ENCODE measurements at regions not wholly inside any gene's neighbourhood (a gene's known extent, or its start where the extent isn't known, plus 50 kb on each side); places are given as distances from the start of the nearest gene placed in this dataset.

DNA sequence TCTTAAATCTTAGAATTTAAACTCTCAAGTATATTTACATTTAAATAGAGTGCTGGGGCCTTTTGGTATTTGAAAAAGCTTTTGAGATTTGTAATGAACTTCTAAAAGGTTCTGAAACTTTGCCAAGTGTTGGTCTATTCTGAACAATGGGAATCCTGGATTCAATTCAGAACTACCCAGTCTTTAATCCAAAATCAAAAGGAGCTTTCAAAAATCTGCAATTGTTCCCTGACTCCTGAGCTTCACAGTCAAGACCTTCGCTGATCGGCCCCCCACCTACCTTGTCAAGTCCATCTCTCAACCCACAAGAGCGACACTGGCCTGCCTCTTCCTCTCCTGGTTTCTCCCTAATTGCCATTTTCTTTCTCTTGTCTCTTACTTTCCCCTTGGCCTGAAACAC lies 666.1 kb upstream of the BOD1L1 start:
- Mint-ChIP-seq H3K4me1 (ENCODE audit: low read depth) (no peaks in the 10 kb centered on the region), H3K27ac (no peak overlapping the region), H3K36me3 (ENCODE audit: low read depth) (no peaks in the 10 kb centered on the region), H3K27me3 (ENCODE audit: low read depth) (peaks cover 11% of the 10 kb centered on the region), H3K4me3 (no peak overlapping the region), H3K9me3 (peaks cover 3% of the 10 kb centered on the region)
- CTCF ChIA-PET: no interaction called here
- intact Hi-C loops (cut with micrococcal nuclease): no loop called here
- no peak for DNase-seq

DNA sequence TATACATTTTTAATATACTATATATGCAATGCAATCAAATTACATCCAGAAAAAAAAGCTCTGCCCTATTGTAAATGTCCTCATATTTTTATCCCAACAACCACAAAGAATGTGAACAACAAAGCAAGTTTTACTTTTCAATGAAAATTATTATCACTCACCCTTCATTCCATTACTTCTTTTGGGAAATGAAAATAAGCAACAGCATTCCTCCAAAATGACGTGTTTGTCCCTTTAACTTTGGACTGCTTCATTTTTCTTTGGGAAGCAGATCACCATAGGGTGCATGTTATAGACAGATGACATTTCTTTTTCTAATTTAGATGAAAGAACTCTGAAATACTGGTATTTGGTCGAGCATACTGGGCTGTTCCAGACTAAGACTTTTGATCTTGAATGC lies 667.1 kb upstream of the BOD1L1 start:
- CTCF ChIA-PET: no interaction called here
- Mint-ChIP-seq H3K27me3 (ENCODE audit: low read depth) (peaks cover 11% of the 10 kb centered on the region), H3K4me1 (ENCODE audit: low read depth) (no peaks in the 10 kb centered on the region), H3K9me3 (no peaks in the 10 kb centered on the region), H3K36me3 (ENCODE audit: low read depth) (no peaks in the 10 kb centered on the region), H3K4me3 (no peak overlapping the region), H3K27ac (no peak overlapping the region)
- no peak for DNase-seq
- intact Hi-C loops (cut with micrococcal nuclease): no loop called here

DNA sequence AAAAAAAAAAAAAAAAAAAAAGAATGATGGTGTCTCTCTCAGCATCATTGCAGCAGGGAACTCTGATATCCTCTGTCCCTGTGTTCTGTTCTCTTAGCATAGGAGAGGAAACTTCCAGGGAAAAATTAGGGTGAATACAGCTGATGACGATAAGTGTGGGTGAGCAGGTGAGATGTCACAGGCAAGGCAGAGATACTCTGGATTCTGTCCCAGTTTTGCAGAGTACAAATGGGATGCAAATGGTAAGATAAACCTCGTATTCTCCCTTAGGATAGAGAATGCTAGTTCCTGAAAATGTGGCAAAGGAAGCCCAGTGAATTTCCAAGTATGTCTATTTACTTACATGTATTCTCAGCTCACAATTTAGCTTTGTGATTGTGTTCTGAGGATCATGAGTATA lies 671.6 kb upstream of the BOD1L1 start:
- no peak overlapping the region for H3K27ac Mint-ChIP-seq
- intact Hi-C loops (cut with micrococcal nuclease): no loop called here
- CTCF ChIA-PET: no interaction called here

DNA sequence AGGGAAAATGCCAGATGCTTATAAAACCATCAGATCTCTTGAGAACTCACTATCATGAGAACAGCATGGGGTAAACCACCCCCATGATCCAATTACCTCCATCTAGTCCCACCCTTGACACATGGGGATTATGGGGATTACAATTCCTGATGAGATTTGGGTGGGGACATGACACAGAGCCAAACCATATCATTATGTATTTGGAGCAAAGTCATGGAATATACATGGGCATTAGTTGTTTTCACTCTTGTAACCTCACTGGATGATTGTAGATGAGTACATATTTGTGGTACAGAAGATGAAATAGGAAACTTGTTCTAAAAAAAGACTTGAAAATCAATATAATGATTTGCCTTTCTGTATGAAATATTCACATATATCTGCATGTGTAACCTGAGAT lies 674.5 kb upstream of the BOD1L1 start:
- no peaks in the 10 kb centered on the region for H3K4me1 Mint-ChIP-seq (ENCODE audit: low read depth)
- no peaks in the 10 kb centered on the region for H3K36me3 Mint-ChIP-seq (ENCODE audit: low read depth)
- no peak for DNase-seq
- no peaks in the 10 kb centered on the region for H3K9me3 Mint-ChIP-seq
- CTCF ChIA-PET: interaction anchor here (0.9 kb wide), 1 partner anchor 13 kb away, joined by 3 read pairs; no protein-coding TSS in a partner anchor
- no peak overlapping the region for H3K4me3 Mint-ChIP-seq
- intact Hi-C loops (cut with micrococcal nuclease): no loop called here
- no peaks in the 10 kb centered on the region for H3K27me3 Mint-ChIP-seq (ENCODE audit: low read depth)
- H3K27ac Mint-ChIP-seq: no peak overlapping the region

More for the DNA sequence above, 671.6 kb upstream of the BOD1L1 start:
- Mint-ChIP-seq H3K4me3 (no peak overlapping the region), H3K9me3 (no peaks in the 10 kb centered on the region), H3K4me1 (ENCODE audit: low read depth) (no peaks in the 10 kb centered on the region), H3K27me3 (ENCODE audit: low read depth) (peaks cover 9% of the 10 kb centered on the region), H3K36me3 (ENCODE audit: low read depth) (no peaks in the 10 kb centered on the region)
- DNase-seq: no peak

DNA sequence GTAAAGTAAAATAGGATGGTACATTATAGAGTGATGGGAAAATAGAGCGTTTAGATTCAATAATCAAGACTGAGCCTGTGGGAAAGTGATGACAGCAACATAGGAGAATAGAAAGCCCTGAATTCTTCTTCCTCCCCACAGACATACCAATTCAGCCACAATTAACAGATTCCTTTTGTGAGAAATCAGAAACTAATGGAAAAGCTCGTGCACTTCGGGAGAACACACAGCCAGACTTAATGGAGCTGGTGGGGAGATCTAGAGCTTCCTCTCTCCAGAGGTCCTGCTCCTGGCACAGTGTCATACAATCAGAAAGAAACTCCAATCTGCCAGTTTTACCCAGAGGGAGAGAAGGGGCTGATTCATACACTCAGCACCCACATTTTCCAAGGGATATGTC lies 676.3 kb upstream of the BOD1L1 start:
- Mint-ChIP-seq H3K4me3 (no peak overlapping the region), H3K4me1 (ENCODE audit: low read depth) (no peaks in the 10 kb centered on the region), H3K9me3 (no peaks in the 10 kb centered on the region), H3K27me3 (ENCODE audit: low read depth) (no peaks in the 10 kb centered on the region), H3K36me3 (ENCODE audit: low read depth) (no peaks in the 10 kb centered on the region), H3K27ac (no peak overlapping the region)
- no peak for DNase-seq
- intact Hi-C loops (cut with micrococcal nuclease): no loop called here
- CTCF ChIA-PET: no interaction called here

DNA sequence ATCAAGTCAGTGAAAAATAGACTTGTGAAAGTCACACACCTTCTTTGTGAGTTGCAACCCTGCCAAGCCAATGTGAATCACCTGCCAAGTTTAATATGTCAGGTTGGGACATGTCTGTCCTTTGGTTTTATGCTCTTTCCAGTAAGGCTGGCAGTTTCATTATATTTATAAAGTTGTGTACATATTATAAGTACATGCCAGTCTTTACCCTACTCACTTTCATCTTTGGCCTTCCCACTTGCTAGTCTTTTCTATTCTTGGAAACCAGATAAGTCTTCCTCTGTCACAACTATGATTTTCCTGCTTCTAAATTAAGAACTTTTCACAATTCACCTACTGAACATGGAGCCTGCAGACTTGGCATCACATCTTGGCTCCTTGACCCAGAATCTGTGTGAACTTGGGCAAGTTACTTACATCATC lies 680.7 kb upstream of the BOD1L1 start:
- intact Hi-C loops (cut with micrococcal nuclease): no loop called here
- no peaks in the 10 kb centered on the region for H3K36me3 Mint-ChIP-seq (ENCODE audit: low read depth)

DNA sequence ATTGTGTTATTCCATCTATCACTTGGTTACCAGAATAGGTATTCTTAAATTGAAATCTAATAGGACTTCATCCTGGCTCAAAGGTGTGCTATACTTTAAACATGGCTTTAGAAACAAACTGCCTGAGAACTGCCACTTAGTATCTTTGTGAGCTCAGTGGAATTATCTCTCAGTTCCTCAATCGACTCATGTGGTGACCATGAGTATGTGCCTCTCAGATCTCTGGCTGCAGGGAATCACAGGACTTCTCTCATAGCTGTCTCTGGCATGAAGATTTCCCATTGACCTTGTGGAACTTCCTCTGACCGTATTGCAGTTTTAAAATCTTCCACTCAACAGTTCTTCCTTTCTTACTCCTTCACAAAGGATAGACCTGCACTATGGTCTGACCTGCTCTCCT lies 681.9 kb upstream of the BOD1L1 start:
- no peak overlapping the region for H3K4me3 Mint-ChIP-seq
- no peak for DNase-seq
- no peaks in the 10 kb centered on the region for H3K9me3 Mint-ChIP-seq
- H3K4me1 Mint-ChIP-seq (ENCODE audit: low read depth): no peaks in the 10 kb centered on the region
- H3K36me3 Mint-ChIP-seq (ENCODE audit: low read depth): no peaks in the 10 kb centered on the region
- intact Hi-C loops (cut with micrococcal nuclease): no loop called here
- CTCF ChIA-PET: interaction anchor here (0.6 kb wide), 1 partner anchor 10 kb away, joined by 4 read pairs; no protein-coding TSS in a partner anchor
- no peak overlapping the region for H3K27ac Mint-ChIP-seq
- H3K27me3 Mint-ChIP-seq (ENCODE audit: low read depth): peaks cover 2% of the 10 kb centered on the region

More for the DNA sequence above, 680.7 kb upstream of the BOD1L1 start:
- Mint-ChIP-seq H3K4me3 (no peak overlapping the region), H3K9me3 (no peaks in the 10 kb centered on the region), H3K27ac (no peak overlapping the region), H3K27me3 (ENCODE audit: low read depth) (peaks cover 2% of the 10 kb centered on the region), H3K4me1 (ENCODE audit: low read depth) (no peaks in the 10 kb centered on the region)
- DNase-seq: no peak
- CTCF ChIA-PET: no interaction called here

DNA sequence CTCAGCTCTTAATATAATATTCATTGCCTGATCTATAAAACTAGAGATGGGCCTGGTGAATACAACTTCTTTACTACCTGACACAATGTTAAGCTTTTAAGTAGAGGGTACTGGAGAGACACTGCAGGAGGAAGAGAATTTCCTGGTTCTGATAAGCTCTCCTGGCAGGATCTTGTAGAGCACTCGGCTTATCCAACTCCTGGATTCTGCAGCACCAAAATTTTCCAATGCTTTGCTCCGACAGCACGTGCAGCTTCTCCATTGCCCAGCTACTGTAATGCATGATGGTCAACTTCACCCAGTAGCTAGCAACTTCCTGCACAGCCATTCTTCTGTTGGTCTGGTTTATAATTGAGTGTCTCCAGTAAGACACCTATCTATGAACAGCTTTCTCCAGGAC lies 686.2 kb upstream of the BOD1L1 start:
- intact Hi-C loops (cut with micrococcal nuclease): no loop called here
- DNase-seq: no peak
- peaks cover 4% of the 10 kb centered on the region for H3K27me3 Mint-ChIP-seq (ENCODE audit: low read depth)
- no peaks in the 10 kb centered on the region for H3K9me3 Mint-ChIP-seq
- no peaks in the 10 kb centered on the region for H3K4me1 Mint-ChIP-seq (ENCODE audit: low read depth)
- CTCF ChIA-PET: no interaction called here
- H3K4me3 Mint-ChIP-seq: no peak overlapping the region
- no peak overlapping the region for H3K27ac Mint-ChIP-seq
- no peaks in the 10 kb centered on the region for H3K36me3 Mint-ChIP-seq (ENCODE audit: low read depth)

DNA sequence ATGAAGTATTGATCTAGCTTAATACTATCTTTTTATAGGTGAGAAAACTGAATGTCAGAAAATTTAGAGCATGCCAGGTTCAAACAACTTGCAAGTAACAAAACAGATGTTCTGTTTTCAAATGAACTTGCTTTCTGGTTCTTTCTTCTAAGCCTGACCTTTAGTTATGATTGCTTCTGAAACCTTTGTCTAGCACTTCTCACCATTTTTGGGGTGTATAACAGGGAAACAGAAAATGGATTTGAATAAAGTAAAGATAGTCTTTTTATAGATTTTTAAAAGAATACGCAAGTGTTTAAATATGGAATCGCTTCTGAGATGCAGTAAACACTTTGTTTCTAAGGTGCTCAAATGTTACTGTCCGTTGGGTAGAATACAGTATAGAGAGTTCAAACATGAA lies 687.2 kb upstream of the CPEB2 start:
- CTCF ChIA-PET: interaction anchor here (0.9 kb wide), 1 partner anchor 13 kb away, joined by 3 read pairs; no protein-coding TSS in a partner anchor
- no peaks in the 10 kb centered on the region for H3K36me3 Mint-ChIP-seq (ENCODE audit: low read depth)
- H3K9me3 Mint-ChIP-seq: no peaks in the 10 kb centered on the region
- DNase-seq: no peak
- intact Hi-C loops (cut with micrococcal nuclease): no loop called here
- no peak overlapping the region for H3K4me3 Mint-ChIP-seq
- H3K27ac Mint-ChIP-seq: no peak overlapping the region
- H3K4me1 Mint-ChIP-seq (ENCODE audit: low read depth): no peaks in the 10 kb centered on the region
- H3K27me3 Mint-ChIP-seq (ENCODE audit: low read depth): peaks cover 4% of the 10 kb centered on the region

DNA sequence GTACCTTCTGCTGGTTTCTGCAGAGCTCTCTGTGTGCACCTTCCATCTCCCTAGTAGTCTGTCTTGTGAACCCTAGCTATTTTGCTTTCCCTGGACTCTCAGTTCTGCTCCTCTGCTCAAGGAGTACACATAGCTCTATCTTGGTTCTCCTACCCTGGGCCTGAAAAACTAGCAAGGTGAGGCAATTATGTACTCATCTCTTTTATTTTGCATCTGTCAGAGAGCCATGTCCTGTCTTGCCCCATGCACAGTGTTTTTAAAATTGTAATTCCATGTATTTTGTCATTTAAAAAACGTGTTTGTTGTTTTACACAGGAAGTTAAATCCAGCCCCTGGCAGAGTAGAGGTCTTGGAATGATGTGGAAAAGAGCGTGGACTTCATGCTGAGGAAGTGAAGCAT lies 684.9 kb upstream of the CPEB2 start:
- CTCF ChIA-PET: no interaction called here
- intact Hi-C loops (cut with micrococcal nuclease): no loop called here
- H3K4me3 Mint-ChIP-seq: no peak overlapping the region
- H3K9me3 Mint-ChIP-seq: no peaks in the 10 kb centered on the region
- peaks cover 2% of the 10 kb centered on the region for H3K27me3 Mint-ChIP-seq (ENCODE audit: low read depth)
- no peak for DNase-seq
- no peaks in the 10 kb centered on the region for H3K36me3 Mint-ChIP-seq (ENCODE audit: low read depth)
- no peaks in the 10 kb centered on the region for H3K4me1 Mint-ChIP-seq (ENCODE audit: low read depth)
- H3K27ac Mint-ChIP-seq: no peak overlapping the region

DNA sequence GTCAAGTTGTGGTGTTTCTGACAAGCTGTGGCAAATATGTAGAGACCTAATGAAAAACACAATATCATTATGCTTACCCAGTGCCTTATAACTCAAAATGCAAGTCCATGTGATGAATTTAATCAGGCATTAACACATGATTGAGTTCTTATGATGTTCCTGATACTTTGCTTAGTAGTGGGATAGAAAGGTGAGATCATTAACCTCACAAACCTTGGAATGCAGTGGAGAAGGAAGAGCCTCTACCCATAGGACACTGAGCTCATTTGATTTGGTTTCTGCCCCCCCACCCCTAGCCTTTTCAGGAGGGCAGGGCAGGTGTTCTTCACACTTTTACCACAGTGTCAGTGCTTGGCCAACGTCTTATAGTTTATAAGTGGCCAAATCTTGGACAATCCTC lies 683.6 kb upstream of the CPEB2 start:
- peaks cover 2% of the 10 kb centered on the region for H3K27me3 Mint-ChIP-seq (ENCODE audit: low read depth)
- no peaks in the 10 kb centered on the region for H3K9me3 Mint-ChIP-seq
- H3K36me3 Mint-ChIP-seq (ENCODE audit: low read depth): no peaks in the 10 kb centered on the region
- no peak overlapping the region for H3K4me3 Mint-ChIP-seq
- intact Hi-C loops (cut with micrococcal nuclease): no loop called here
- CTCF ChIA-PET: interaction anchor here (0.6 kb wide), 1 partner anchor 10 kb away, joined by 4 read pairs; no protein-coding TSS in a partner anchor
- H3K4me1 Mint-ChIP-seq (ENCODE audit: low read depth): no peaks in the 10 kb centered on the region
- DNase-seq: no peak
- no peak overlapping the region for H3K27ac Mint-ChIP-seq

DNA sequence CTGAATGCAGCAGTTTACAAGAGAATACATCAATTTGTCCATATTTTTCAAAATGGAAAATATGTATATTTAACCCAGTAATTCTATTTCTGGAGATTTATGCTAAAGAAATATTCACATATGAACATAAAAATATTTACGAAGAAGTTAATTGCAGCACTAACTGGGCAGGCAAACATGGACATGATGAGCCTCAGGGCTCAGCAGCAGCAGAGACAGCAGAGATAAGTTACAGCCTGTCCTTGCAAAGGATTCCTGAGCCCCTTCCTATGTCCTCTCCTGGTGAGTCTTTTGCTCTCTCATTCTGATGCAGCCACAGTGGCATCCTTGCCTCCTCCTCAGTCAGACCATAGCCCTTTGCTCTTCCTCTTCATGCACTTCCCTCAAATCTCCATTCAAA lies 680.6 kb upstream of the CPEB2 start:
- Mint-ChIP-seq H3K9me3 (peaks cover 5% of the 10 kb centered on the region), H3K27me3 (ENCODE audit: low read depth) (peaks cover 4% of the 10 kb centered on the region), H3K4me1 (ENCODE audit: low read depth) (no peaks in the 10 kb centered on the region), H3K36me3 (ENCODE audit: low read depth) (no peaks in the 10 kb centered on the region), H3K27ac (no peak overlapping the region), H3K4me3 (no peak overlapping the region)
- intact Hi-C loops (cut with micrococcal nuclease): no loop called here
- no peak for DNase-seq
- CTCF ChIA-PET: no interaction called here

DNA sequence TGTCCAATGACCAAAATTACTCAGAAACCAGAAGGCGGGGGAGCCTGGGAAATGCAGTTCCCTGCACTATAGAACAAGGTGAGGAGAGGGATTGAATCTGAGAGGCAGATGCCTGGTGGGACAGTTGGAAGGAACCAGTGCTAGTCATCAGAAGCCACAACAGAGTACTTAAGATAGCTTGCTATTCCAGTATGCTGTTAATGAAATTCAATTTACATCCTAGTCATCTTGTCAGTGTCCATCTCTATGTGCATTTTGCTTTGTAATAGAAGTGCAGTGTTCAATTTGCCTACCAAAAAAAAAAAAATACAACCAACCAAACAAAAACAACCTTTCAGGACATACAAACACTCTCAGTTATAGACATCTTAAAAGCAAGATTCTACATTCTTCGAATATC lies 679.1 kb upstream of the CPEB2 start:
- Mint-ChIP-seq H3K27me3 (ENCODE audit: low read depth) (peaks cover 4% of the 10 kb centered on the region), H3K4me3 (no peak overlapping the region), H3K4me1 (ENCODE audit: low read depth) (no peaks in the 10 kb centered on the region), H3K27ac (no peak overlapping the region), H3K36me3 (ENCODE audit: low read depth) (no peaks in the 10 kb centered on the region), H3K9me3 (peaks cover 5% of the 10 kb centered on the region)
- CTCF ChIA-PET: no interaction called here
- DNase-seq: no peak
- intact Hi-C loops (cut with micrococcal nuclease): no loop called here

DNA sequence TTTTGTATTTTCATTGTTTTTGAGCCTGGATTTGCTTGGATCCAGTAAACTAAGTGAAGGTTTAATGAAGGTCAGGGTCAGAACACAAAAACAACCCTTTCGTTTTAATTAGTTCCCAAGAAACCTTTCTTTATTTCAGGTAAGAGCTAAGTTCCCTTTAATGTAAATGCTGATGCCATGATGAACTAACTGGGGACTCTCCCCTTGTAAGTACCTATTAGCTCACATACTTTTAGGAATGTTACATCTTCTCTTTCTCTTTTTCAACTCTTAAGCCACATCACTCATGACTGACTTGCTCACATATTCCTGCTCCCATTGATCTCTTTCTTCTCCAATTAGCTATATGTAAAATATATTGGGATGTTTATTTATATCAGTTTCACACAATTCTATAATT lies 673.1 kb upstream of the CPEB2 start:
- no peaks in the 10 kb centered on the region for H3K36me3 Mint-ChIP-seq (ENCODE audit: low read depth)
- no peak overlapping the region for H3K4me3 Mint-ChIP-seq
- no peak for DNase-seq
- intact Hi-C loops (cut with micrococcal nuclease): no loop called here
- H3K27ac Mint-ChIP-seq: no peak overlapping the region
- peaks cover 5% of the 10 kb centered on the region for H3K9me3 Mint-ChIP-seq
- H3K4me1 Mint-ChIP-seq (ENCODE audit: low read depth): no peaks in the 10 kb centered on the region
- H3K27me3 Mint-ChIP-seq (ENCODE audit: low read depth): peaks cover 2% of the 10 kb centered on the region
- CTCF ChIA-PET: no interaction called here
